H1 (cell line): ENCODE measurements at regions not wholly inside any gene's neighbourhood (a gene's known extent, or its start where the extent isn't known, plus 50 kb on each side); places are given as distances from the start of the nearest gene placed in this dataset.

Experiments used
- CTCF ChIA-PET: fragments of 300-600 bp; sonication (Branson Sonifier 250); formaldehyde crosslinking; loops from one replicate; lab custom pipeline; 2021; ENCODE audit not compliant: partially characterized antibody; lab: Charles Lee
- POLR2A ChIA-PET: fragments of 300-600 bp; sonication (Branson Sonifier 250); formaldehyde crosslinking; loops from one replicate; lab custom pipeline; 2021; ENCODE audit warnings: inconsistent platforms; ENCODE audit not compliant: partially characterized antibody; lab: Charles Lee
- DNase-seq, 2 experiments: peaks; one replicate each; pipeline versions ENCODE4 v3.0.0 to v3.0.0-alpha.2; 2010 to 2022; ENCODE audit warnings: low spot score in 2 of 2, low read depth in 1 of 2, mixed read lengths in 1 of 2
- FAIRE-seq: peaks from 2 replicates; lab custom pipeline; 2011; peaks lifted over from hg19 to GRCh38; lab: Jason Lieb, UNC
- H2AFZ ChIP-seq: 2 replicates; pipeline ENCODE4 v1.8.1; 2012; ENCODE audit warnings: low read length, inconsistent platforms
- H2AK5ac ChIP-seq: 2 replicates; pipeline ENCODE4 v1.6.1; 2013; ENCODE audit warnings: low read depth, low read length
- H2BK120ac ChIP-seq: replicated peaks from 2 replicates; pipeline ENCODE3; 2013; ENCODE audit warnings: low read depth, low read length, inconsistent platforms
- H2BK12ac ChIP-seq: 2 replicates; pipeline ENCODE4 v1.6.1; 2013; ENCODE audit warnings: low read depth, low read length
- H2BK15ac ChIP-seq: 2 replicates; pipeline ENCODE4 v1.6.1; 2013; ENCODE audit warnings: low read length
- H2BK20ac ChIP-seq: 2 replicates; pipeline ENCODE4 v1.6.1; 2013; ENCODE audit warnings: low read length
- H2BK5ac ChIP-seq: 2 replicates; pipeline ENCODE4 v1.6.1; 2013; ENCODE audit warnings: low read depth, low read length
- H3K14ac ChIP-seq: 2 replicates; pipeline ENCODE4 v1.6.1; 2013; ENCODE audit warnings: inconsistent platforms; ENCODE audit not compliant: insufficient read length
- H3K18ac ChIP-seq: 2 replicates; pipeline ENCODE4 v1.6.1; 2013; ENCODE audit warnings: low read length; ENCODE audit errors: extremely low read depth
- H3K23ac ChIP-seq: 2 replicates; pipeline ENCODE4 v1.6.1; 2013; ENCODE audit warnings: inconsistent platforms; ENCODE audit not compliant: insufficient read length
- H3K23me2 ChIP-seq: 2 replicates; pipeline ENCODE4 v1.6.1; 2013; ENCODE audit warnings: low read depth, low read length
- H3K27ac ChIP-seq: 2 replicates; pipeline ENCODE4 v1.6.1; 2011; ENCODE audit warnings: low read depth, low read length, inconsistent platforms
- H3K27me3 ChIP-seq, 4 experiments: replicated peaks in 1 of 4; 1 replicate in 1 of 4; 2 replicates in 3 of 4; pipeline versions ENCODE4 v1.6.1 to v1.8.1; 2011 to 2013; ENCODE audit warnings: low read length in 3 of 4, mild to moderate bottlenecking in 3 of 4, inconsistent platforms in 2 of 4, mixed read lengths in 2 of 4, moderate library complexity in 1 of 4; ENCODE audit not compliant: control insufficient read depth in 3 of 4, insufficient read depth in 3 of 4; ENCODE audit errors: extremely low read depth in 1 of 4
- H3K36me3 ChIP-seq, 4 experiments: 2 replicates each; pipeline versions ENCODE4 v1.6.1 to v1.8.1; 2011 to 2013; ENCODE audit warnings: mild to moderate bottlenecking in 4 of 4, low read length in 3 of 4, moderate library complexity in 2 of 4, control low read depth in 1 of 4, inconsistent platforms in 1 of 4; ENCODE audit not compliant: insufficient read depth in 4 of 4, control insufficient read depth in 2 of 4
- H3K4ac ChIP-seq: replicated peaks from 2 replicates; pipeline ENCODE3; 2013; ENCODE audit warnings: low read length, low read depth, mixed read lengths, inconsistent platforms; ENCODE audit not compliant: insufficient read length
- H3K4me1 ChIP-seq, 4 experiments: replicated peaks in 1 of 4; 1 replicate in 1 of 4; 2 replicates in 3 of 4; pipeline versions ENCODE4 v1.6.1 to v1.8.1; 2011 to 2013; ENCODE audit warnings: low read length in 3 of 4, inconsistent platforms in 2 of 4, mixed read lengths in 1 of 4; ENCODE audit not compliant: insufficient read depth in 4 of 4, control insufficient read depth in 3 of 4
- H3K4me2 ChIP-seq, 2 experiments: 2 replicates each; pipeline versions ENCODE4 v1.6.1 to v1.8.1; 2011 to 2013; ENCODE audit warnings: low read depth in 2 of 2, low read length in 2 of 2, control low read depth in 1 of 2, inconsistent platforms in 1 of 2, mild to moderate bottlenecking in 1 of 2; ENCODE audit not compliant: insufficient read depth in 1 of 2
- H3K4me3 ChIP-seq, 4 experiments: fragments of 200-600, 300-600 bp in 1 of 4; sonication (generic), shearing (Covaris generic), sonication (Bioruptor Twin) in 1 of 4; 2 replicates each; pipeline versions ENCODE4 v1.5.1 to v1.8.1; 2011 to 2016; ENCODE audit warnings: low read length in 4 of 4, low read depth in 3 of 4, control low read depth in 2 of 4, inconsistent platforms in 2 of 4, mild to moderate bottlenecking in 2 of 4, mixed read lengths in 1 of 4, moderate library complexity in 1 of 4; ENCODE audit not compliant: insufficient read depth in 2 of 4; ENCODE audit errors: extremely low read depth in 1 of 4
- H3K56ac ChIP-seq: replicated peaks from 2 replicates; pipeline ENCODE3; 2013; ENCODE audit warnings: low read depth, mild to moderate bottlenecking, mixed read lengths, low read length, inconsistent platforms; ENCODE audit not compliant: insufficient read length
- H3K79me1 ChIP-seq: 2 replicates; pipeline ENCODE4 v1.6.1; 2013; ENCODE audit warnings: low read depth, low read length, control low read depth
- H3K79me2 ChIP-seq, 2 experiments: 2 replicates each; pipeline versions ENCODE4 v1.6.1 to v1.8.1; 2012 to 2013; ENCODE audit warnings: low read length in 2 of 2, mild to moderate bottlenecking in 2 of 2, inconsistent platforms in 1 of 2; ENCODE audit not compliant: insufficient read depth in 2 of 2, control insufficient read depth in 1 of 2
- H3K9ac ChIP-seq, 4 experiments: replicated peaks in 1 of 4; 1 replicate in 1 of 4; 2 replicates in 3 of 4; pipeline versions ENCODE4 v1.6.1 to v1.8.1; 2011 to 2013; ENCODE audit warnings: low read depth in 3 of 4, low read length in 3 of 4, control low read depth in 2 of 4, mild to moderate bottlenecking in 2 of 4, moderate library complexity in 2 of 4, inconsistent platforms in 1 of 4; ENCODE audit errors: extremely low read depth in 1 of 4
- H3K9me3 ChIP-seq, 2 experiments: 2 replicates each; pipeline versions ENCODE4 v1.6.1 to v1.8.1; 2012 to 2013; ENCODE audit warnings: mild to moderate bottlenecking in 2 of 2, moderate library complexity in 2 of 2, control low read depth in 1 of 2, inconsistent platforms in 1 of 2, low read depth in 1 of 2, low read length in 1 of 2, mixed read lengths in 1 of 2; ENCODE audit not compliant: insufficient read depth in 2 of 2
- H4K20me1 ChIP-seq, 2 experiments: replicated peaks in 1 of 2; 2 replicates each; pipeline versions ENCODE3 to v1.8.1; 2011 to 2013; ENCODE audit warnings: inconsistent platforms in 2 of 2, low read length in 2 of 2, mild to moderate bottlenecking in 1 of 2; ENCODE audit not compliant: insufficient read depth in 2 of 2, control insufficient read depth in 1 of 2
- H4K5ac ChIP-seq: 2 replicates; pipeline ENCODE4 v1.6.1; 2013; ENCODE audit warnings: low read length, low read depth, mixed read lengths, inconsistent platforms; ENCODE audit not compliant: insufficient read length
- H4K8ac ChIP-seq: 2 replicates; pipeline ENCODE4 v1.8.0; 2013; ENCODE audit warnings: mild to moderate bottlenecking, moderate library complexity, low read length, inconsistent platforms; ENCODE audit not compliant: insufficient read depth; ENCODE audit errors: extremely low read depth
- H4K91ac ChIP-seq: replicated peaks from 2 replicates; pipeline ENCODE3; 2013; ENCODE audit warnings: low read length, mixed read lengths, inconsistent platforms; ENCODE audit not compliant: insufficient read length
- ASH2L ChIP-seq: fragments of 200-600, 300-600 bp; sonication (generic); IDR thresholded peaks from one replicate; pipeline ENCODE4 v1.7.1; 2017; ENCODE audit warnings: low read length
- CEBPB ChIP-seq: IDR thresholded peaks from 2 replicates; pipeline ENCODE4 v1.6.1; 2012; ENCODE audit warnings: low read depth, low read length
- CHD1 ChIP-seq: IDR thresholded peaks from 2 replicates; pipeline ENCODE4 v1.6.1; 2012; ENCODE audit warnings: low read depth, low read length, improper control_type of control experiment
- EP300 ChIP-seq, 2 experiments: IDR thresholded peaks; 1 replicate in 1 of 2; 2 replicates in 1 of 2; pipeline ENCODE4 v1.6.1; 2011 to 2012; ENCODE audit warnings: low read depth in 2 of 2, low read length in 2 of 2, mild to moderate bottlenecking in 2 of 2, borderline replicate concordance in 1 of 2, inconsistent platforms in 1 of 2, moderate library complexity in 1 of 2
- KDM5A ChIP-seq: fragments of 200-600 bp; IDR thresholded peaks from 2 replicates; pipeline ENCODE4 v1.7.1; 2012; ENCODE audit warnings: mild to moderate bottlenecking, low read length, inconsistent platforms, mixed read lengths
- NRF1 ChIP-seq: IDR thresholded peaks from 2 replicates; pipeline ENCODE4 v1.6.1; 2011; ENCODE audit warnings: mild to moderate bottlenecking, low read depth, low read length, improper control_type of control experiment
- RFX5 ChIP-seq: IDR thresholded peaks from 2 replicates; pipeline ENCODE4 v1.6.1; 2011; ENCODE audit warnings: low read depth, low read length, improper control_type of control experiment, borderline replicate concordance
- RNF2 ChIP-seq: fragments of 200-900, 300-1000 bp; sonication (generic); IDR thresholded peaks from 2 replicates; pipeline ENCODE4 v1.7.1; 2016; ENCODE audit warnings: borderline replicate concordance, low read depth, mild to moderate bottlenecking, antibody characterized with exemption, low read length; ENCODE audit not compliant: poor library complexity, severe bottlenecking; ENCODE audit errors: missing control alignments
- SIX5 ChIP-seq: IDR thresholded peaks from 2 replicates; pipeline ENCODE4 v1.6.1; 2011; ENCODE audit warnings: mild to moderate bottlenecking, low read depth, low read length
- TAF7 ChIP-seq: optimal IDR thresholded peaks from 2 replicates; pipeline ENCODE3; 2011; ENCODE audit warnings: low read depth, mild to moderate bottlenecking, inconsistent platforms, low read length, moderate library complexity, borderline replicate concordance
- WGBS, 2 experiments: shearing (Covaris generic) in 1 of 2; methylation state at CpG; one replicate each; pipeline versions ENCODE4 v1.1.6 to v1.1.7; 2013 to 2015; ENCODE audit warnings: low lambda C conversion rate in 2 of 2, mixed read lengths in 2 of 2, inconsistent platforms in 1 of 2, low coverage in 1 of 2, missing lambda C conversion rate in 1 of 2; ENCODE audit not compliant: insufficient replicate concordance in 2 of 2, insufficient coverage in 1 of 2, insufficient read length in 1 of 2; ENCODE audit errors: extremely low coverage in 1 of 2, missing lambda C conversion rate in 1 of 2; 5-methylcytosine and 5-hydroxymethylcytosine counted together

DNA sequence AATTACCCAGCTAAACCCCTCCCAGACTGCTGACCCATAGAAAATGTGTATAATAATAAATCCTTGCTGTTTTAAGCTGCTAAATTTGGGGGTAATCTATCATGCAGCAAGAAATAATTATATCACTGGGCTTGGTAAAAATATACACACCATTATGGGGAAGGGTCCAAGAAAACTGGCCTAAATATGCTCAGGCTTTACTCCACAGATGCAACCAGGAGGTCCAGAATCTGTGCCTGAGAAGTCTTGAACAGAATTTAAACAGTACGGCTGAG lies 102.5 kb upstream of the SLC44A1 start:
- Histone ChIP-seq H3K79me2 (no peaks in the 10 kb centered on the region), H3K36me3 (no peaks in the 10 kb centered on the region), H3K23ac (no peak overlapping the region), H4K8ac (no peak overlapping the region), H3K4me1 (peaks cover 7 to 18% (median 12%) of the 10 kb centered on the region in 4 experiments; a peak in 5 of 7 replicates), H2AFZ (no peak overlapping the region), H3K79me1 (no peaks in the 10 kb centered on the region), H4K5ac (no peak overlapping the region), H2AK5ac (no peak overlapping the region), H4K20me1 (no peaks in the 10 kb centered on the region), H3K4me3 (no peak overlapping the region), H3K9me3 (no peaks in the 10 kb centered on the region), H3K27ac (no peak overlapping the region), H4K91ac (no peak overlapping the region), H3K27me3 (peaks cover 0 to 4% (median 0%) of the 10 kb centered on the region in 4 experiments; a peak in 1 of 7 replicates), H2BK12ac (no peak overlapping the region), H3K4ac (no peak overlapping the region), H2BK15ac (no peak overlapping the region), H3K23me2 (no peaks in the 10 kb centered on the region), H3K56ac (no peak overlapping the region), H3K9ac (no peak overlapping the region), H3K4me2 (no peak overlapping the region), H3K14ac (no peak overlapping the region), H2BK5ac (no peak overlapping the region), H3K18ac (no peak overlapping the region), H2BK120ac (no peak overlapping the region), H2BK20ac (no peak overlapping the region)
- TF ChIP-seq SIX5 (no peak), TAF7 (no peak), ASH2L (no peak), KDM5A (no peak), CHD1 (no peak), RFX5 (no peak), RNF2 (no peak), CEBPB (no peak), EP300 (IDR thresholded peaks at IDR 0.05; ENCODE audit: borderline replicate concordance in 1 of 2, low read depth in 2 of 2, low read length in 2 of 2) (no peak), NRF1 (no peak)
- DNase-seq (no peak), FAIRE-seq (no peak)
- ChIA-PET POLR2A (interaction anchor here (0.6 to 1.4 kb wide), 2 partner anchors 181 to 214 kb away, joined by 4 to 5 read pairs; partner anchors contain the start of gene ABCA1), CTCF (interaction anchor here (0.7 to 2.8 kb wide), 4 partner anchors 10 to 215 kb away, joined by 3 to 8 read pairs (median 4); partner anchors contain the start of genes ABCA1 and SLC44A1)
- WGBS, 2 experiments = 94% methylated on average over 1 of the region's 1 CpG; no CpG with 5 or more reads in 1 of the 2 experiments
